Epithelial cell of esophagus (primary cell): ENCODE measurements at regions not wholly inside any gene's neighbourhood (a gene's known extent, or its start where the extent isn't known, plus 50 kb on each side); places are given as distances from the start of the nearest gene placed in this dataset.
"Not testable (repeated sequence)": the region's sequence is repeated elsewhere in the genome, so short reads cannot be mapped to it uniquely, and the experiment has no call there.

Experiments
- DNase-seq: peaks from one replicate; pipeline ENCODE4 v3.0.0; 2010; ENCODE audit warnings: low read depth
- H3K4me3 ChIP-seq: 2 replicates; pipeline ENCODE4 v1.5.1; 2011; ENCODE audit warnings: mild to moderate bottlenecking, low read length, control low read depth
- TF ChIP-seq, protein P1 (sequence below): IDR thresholded peaks from 2 replicates; pipeline ENCODE4 v1.5.1; 2011; ENCODE audit warnings: low read depth, mild to moderate bottlenecking, low read length, control low read depth, inconsistent platforms; ENCODE audit not compliant: insufficient read depth; ENCODE audit errors: missing control alignments

DNA sequence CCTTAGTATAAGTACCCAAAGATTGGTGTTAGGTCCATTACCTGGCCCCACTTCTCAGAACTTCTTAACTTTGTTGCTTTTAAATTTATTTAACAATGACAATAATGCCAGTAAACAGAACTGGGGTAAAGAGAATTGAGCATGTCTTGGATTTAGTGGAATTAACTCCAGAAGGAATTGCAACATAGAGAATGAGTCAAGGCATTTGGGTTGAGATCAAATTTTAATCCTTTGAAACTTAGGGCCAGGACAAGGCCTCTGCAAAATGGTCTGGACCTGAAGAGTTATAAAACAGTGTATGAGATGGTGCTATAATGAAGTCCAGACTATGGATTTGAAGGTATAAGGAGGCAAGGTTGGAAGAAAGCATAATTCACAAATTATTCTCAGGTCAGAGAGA, 1030.4 kb downstream of the SLITRK5 start:
- DNase-seq, result peak; percentile 57
- no peak overlapping the region for H3K4me3 ChIP-seq
- TF ChIP-seq, protein P1, sequence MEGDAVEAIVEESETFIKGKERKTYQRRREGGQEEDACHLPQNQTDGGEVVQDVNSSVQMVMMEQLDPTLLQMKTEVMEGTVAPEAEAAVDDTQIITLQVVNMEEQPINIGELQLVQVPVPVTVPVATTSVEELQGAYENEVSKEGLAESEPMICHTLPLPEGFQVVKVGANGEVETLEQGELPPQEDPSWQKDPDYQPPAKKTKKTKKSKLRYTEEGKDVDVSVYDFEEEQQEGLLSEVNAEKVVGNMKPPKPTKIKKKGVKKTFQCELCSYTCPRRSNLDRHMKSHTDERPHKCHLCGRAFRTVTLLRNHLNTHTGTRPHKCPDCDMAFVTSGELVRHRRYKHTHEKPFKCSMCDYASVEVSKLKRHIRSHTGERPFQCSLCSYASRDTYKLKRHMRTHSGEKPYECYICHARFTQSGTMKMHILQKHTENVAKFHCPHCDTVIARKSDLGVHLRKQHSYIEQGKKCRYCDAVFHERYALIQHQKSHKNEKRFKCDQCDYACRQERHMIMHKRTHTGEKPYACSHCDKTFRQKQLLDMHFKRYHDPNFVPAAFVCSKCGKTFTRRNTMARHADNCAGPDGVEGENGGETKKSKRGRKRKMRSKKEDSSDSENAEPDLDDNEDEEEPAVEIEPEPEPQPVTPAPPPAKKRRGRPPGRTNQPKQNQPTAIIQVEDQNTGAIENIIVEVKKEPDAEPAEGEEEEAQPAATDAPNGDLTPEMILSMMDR, result no peak

DNA sequence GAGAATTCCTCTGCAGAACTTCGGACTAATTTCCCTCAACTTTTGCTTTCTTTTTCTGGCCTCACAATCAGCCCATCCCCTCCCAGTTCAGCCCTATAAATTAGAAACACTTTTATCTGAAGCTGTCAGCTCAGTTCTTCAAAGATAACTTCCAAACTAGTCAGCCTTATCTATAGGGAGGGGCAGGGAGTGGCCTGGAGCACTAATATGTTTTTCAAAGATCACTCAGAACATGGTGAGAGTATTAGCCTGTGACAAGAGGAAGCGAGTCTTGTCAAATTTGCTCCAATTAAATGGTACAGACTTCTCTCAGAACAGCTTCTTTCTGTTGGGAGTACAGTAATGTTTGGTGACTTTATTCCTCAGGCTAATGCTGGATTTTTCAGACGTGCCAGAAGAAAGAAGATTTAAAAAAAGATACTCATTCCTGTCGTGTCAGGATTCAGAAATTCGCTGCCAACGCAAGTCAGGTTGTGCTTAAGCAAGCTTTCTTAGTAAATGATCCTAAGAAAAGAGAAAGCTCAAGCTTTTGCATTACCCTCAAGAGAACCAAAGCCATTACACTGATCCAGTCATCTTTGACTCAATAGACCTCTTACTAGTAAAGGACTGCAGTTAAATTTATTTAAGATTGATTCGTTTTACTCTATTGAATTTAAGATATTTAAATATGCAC, 1033.6 kb downstream of the SLITRK5 start:
- H3K4me3 ChIP-seq, result no peak overlapping the region
- TF ChIP-seq, protein P1, result no peak
- DNase-seq, result no peak

DNA sequence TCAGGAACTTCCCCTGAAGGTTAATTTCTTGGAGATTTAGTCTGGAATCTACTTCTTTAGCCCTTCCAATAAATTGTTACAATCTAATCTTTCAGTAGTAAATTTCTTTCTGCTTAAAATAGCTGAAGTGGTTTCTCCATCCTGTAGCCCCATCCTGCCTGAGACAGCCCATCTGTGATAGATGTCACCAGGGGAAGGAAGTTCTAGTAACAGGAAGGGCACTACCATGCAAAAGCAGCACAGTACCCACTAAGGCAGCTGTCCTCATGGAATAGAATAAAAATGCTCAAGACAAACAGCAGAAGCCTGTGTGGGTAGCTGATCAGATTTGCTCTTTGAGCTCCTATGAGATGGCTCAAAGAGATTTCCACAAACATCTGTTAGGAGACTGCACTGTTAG, 1036.5 kb downstream of the SLITRK5 start:
- TF ChIP-seq, protein P1, result no peak
- H3K4me3 ChIP-seq, result no peak overlapping the region
- no peak for DNase-seq

DNA sequence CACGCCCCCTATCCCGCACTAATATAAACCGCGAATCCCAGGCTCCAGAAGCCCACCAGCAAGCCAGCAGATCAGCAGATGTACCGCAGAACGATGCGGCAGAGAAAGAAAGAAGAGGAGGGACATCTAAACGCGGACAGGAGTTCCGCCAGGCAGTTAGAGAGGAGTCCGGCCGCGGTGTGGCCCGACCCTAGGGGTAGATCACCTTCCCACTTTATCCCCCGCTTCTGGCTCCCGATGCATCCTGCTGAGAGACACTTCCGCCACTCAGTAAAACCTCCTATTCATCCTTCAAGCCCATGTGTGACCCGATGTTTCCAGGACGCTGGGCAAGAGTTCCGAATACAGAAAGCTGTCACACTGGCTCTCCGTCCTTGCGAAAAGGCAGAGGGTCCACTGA, 1046.8 kb downstream of the SLITRK5 start:
- DNase-seq, result no peak
- TF ChIP-seq, protein P1, result no peak
- H3K4me3 ChIP-seq, result no peak overlapping the region

DNA sequence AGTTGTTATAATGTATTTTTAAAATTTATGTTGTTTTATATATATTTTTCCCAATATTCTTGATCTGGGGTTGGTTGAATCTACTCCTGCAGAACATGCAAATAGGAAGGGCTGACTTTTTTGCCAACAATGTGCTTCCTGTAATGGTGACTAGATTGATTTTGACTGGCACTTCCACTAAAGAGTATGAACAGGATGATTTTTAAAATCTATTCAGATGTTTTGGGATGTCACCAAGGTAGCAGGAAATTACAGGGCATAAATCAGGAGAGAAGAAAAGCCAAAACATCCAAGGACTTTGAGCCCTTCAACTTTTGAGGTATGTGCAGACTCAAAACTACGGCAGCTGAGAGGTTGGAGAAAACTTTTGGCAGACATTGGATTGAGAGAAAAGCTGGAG, 1047.6 kb downstream of the SLITRK5 start:
- no peak overlapping the region for H3K4me3 ChIP-seq
- DNase-seq, result no peak
- TF ChIP-seq, protein P1, result no peak

DNA sequence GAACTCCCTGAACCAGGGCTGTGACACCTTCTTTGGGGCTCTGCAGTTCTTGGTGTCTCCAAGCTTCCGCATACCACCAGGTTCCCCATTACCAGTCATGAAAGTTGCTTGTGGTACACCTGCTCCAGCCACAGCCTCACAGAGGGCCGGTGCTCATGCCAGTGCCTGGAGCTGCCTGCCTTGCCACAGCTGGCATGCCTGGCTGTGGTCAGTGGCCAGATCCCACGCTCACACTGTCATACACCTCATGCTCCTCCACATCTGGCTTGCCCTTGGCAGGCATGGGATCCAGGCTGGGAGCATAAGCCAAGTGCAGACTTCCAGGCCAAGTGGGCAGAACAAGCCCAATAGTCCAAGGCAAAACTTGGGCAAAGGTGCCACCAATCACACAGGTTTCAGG, 1054.9 kb downstream of the SLITRK5 start:
- TF ChIP-seq, protein P1, result no peak
- no peak for DNase-seq
- no peak overlapping the region for H3K4me3 ChIP-seq

DNA sequence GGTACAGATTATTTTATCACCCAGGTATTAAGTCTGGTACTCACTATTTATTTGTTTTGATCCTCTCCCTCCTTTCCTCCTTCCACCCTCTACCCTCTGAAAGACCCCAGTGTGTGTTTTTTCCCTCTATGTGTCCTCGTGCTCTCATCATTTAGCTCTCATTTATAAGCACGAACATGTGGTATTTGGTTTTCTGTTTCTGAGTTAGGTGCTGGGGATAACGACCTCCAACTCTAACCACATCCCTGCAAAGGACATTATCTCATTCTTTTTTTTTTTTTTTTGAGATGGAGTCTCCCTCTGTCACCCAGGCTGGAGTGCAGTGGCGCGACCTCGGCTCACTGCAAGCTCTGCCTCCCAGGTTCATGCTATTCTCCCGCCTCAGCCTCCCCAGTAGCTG, 1056.1 kb downstream of the SLITRK5 start:
- not testable (repeated sequence) for DNase-seq, H3K4me3 ChIP-seq
